Neural progenitor cell (in vitro differentiated cells): ENCODE measurements at regions not wholly inside any gene's neighbourhood (a gene's known extent, or its start where the extent isn't known, plus 50 kb on each side); places are given as distances from the start of the nearest gene placed in this dataset.

Source experiments
- CTCF ChIP-seq: fragments of 200-600 bp; sonication (generic); IDR thresholded peaks from 2 replicates; pipeline ENCODE4 v1.5.1; 2017; ENCODE audit warnings: antibody characterized with exemption, mild to moderate bottlenecking
- EZH2 ChIP-seq: fragments of 200-600 bp; sonication (generic); IDR thresholded peaks from 2 replicates; pipeline ENCODE4 v1.6.1; 2017; ENCODE audit warnings: antibody characterized with exemption, mild to moderate bottlenecking, moderate library complexity
- EZH2phosphoT487 ChIP-seq: fragments of 200-600 bp; sonication (generic); IDR thresholded peaks from 2 replicates; pipeline ENCODE4 v1.6.1; 2017; ENCODE audit warnings: antibody characterized with exemption

GRCh38 chr1:173356191-173356762, 120.9 kb upstream of the PRDX6 start:
- no peak for TF ChIP-seq CTCF
- no peak for TF ChIP-seq EZH2phosphoT487
- no peak for TF ChIP-seq EZH2
